ENCODE measurements at regions not wholly inside any gene's neighbourhood (a gene's known extent, or its start where the extent isn't known, plus 50 kb on each side); places are given as distances from the start of the nearest gene placed in this dataset.

- TF ChIP-seq, protein P1, sequence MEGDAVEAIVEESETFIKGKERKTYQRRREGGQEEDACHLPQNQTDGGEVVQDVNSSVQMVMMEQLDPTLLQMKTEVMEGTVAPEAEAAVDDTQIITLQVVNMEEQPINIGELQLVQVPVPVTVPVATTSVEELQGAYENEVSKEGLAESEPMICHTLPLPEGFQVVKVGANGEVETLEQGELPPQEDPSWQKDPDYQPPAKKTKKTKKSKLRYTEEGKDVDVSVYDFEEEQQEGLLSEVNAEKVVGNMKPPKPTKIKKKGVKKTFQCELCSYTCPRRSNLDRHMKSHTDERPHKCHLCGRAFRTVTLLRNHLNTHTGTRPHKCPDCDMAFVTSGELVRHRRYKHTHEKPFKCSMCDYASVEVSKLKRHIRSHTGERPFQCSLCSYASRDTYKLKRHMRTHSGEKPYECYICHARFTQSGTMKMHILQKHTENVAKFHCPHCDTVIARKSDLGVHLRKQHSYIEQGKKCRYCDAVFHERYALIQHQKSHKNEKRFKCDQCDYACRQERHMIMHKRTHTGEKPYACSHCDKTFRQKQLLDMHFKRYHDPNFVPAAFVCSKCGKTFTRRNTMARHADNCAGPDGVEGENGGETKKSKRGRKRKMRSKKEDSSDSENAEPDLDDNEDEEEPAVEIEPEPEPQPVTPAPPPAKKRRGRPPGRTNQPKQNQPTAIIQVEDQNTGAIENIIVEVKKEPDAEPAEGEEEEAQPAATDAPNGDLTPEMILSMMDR (conservative IDR thresholded peaks at IDR 0.05) = no peak
- TF ChIP-seq EZH2 (IDR thresholded peaks at IDR 0.05; ENCODE audit: low read depth) = no peak
Observed at GRCh38 chr1:239023732-239024360, 362.5 kb upstream of the CHRM3 start.
